ENCODE measurements at regions not wholly inside any gene's neighbourhood (a gene's known extent, or its start where the extent isn't known, plus 50 kb on each side); places are given as distances from the start of the nearest gene placed in this dataset.
A peak's percentile ranks its signal among the peaks of the same experiment; 100 is the strongest.
"Not testable (repeated sequence)": the region's sequence is repeated elsewhere in the genome, so short reads cannot be mapped to it uniquely, and the experiment has no call there.

DNA sequence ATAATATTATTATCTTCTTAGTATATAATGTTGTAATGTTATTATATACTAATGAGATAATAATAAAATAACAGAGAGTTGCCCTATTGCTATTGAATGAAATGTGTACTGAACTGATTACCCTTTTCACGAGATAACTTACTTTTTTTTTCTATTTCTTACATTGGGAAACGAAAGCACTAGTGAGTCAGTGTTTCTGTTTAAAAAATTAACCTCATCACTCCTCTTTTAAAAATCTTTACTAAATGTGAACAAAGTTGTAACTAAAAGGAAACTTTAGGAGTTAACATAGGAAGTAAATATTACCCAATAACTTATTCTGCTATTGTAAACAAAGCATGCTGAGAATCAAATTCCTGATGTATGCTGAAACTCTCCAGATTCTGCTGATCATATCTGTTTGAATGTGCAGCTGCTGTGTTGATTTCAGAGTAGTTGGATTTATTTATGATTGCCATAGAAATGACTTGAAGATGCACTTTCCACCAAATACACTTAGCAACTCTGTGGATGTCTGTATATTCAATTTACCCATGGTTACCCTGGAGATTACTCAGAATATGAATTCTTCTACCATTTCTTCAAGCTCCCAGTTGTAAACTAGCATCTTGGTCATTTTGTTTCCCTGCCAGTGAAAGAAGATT, 523.4 kb downstream of the TENT5A start:
- DNase-seq = no peak

DNA sequence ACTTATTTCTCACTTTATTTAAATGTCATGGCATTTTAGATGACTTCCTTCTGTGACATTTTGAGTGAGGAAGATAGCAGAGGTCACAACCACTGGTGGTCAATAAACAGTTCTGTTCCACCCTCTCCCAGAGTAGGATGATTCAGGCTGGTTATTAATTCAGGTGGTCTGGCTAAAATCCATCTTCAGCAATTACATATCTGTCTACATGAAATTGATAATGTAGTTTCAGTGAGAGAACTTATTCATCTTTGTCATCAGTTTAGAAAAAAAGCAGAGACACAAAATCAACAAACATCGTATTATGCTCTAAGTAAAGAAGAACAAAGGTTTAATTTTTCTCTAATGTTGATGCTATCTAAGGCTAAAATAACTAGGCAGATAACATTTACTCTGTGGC, 525.5 kb downstream of the TENT5A start:
- DNase-seq = no peak

DNA sequence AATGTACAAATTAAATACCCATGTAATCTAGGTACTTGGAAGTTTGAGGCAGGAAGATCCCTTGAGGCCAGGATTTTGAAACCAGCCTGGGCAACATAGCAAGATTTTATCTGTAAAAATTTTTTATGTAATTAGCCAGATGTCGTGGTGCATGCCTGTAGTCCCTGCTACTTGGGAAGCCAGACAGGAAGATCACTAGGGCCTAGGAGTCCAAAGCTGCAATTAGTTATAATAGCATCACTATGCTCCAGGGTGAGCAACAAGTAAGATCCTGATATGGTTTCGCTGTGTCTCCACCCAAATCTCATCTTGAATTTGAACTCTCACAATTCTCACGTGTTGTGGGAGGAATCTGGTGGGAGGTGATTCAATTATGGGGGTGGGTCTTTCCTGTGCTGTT, 535.8 kb downstream of the TENT5A start:
- DNase-seq = no peak

DNA sequence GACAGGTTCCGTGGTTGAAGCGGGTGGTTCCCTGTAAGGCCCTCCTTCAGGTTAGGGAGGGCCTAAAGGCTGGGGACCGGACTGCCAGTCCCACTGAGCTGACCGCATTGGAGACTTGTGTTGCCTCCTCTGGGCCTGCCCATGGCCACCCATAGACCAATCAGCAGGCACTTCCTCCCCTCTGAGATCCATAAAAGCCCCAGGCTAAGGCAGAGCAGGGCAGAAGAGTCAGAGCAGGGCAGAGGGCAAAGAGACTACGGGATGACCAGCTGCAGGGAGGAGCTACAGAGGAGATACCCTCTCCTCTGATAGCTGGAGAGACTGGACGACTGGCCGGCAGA, 537.4 kb downstream of the TENT5A start:
- no peak for DNase-seq

DNA sequence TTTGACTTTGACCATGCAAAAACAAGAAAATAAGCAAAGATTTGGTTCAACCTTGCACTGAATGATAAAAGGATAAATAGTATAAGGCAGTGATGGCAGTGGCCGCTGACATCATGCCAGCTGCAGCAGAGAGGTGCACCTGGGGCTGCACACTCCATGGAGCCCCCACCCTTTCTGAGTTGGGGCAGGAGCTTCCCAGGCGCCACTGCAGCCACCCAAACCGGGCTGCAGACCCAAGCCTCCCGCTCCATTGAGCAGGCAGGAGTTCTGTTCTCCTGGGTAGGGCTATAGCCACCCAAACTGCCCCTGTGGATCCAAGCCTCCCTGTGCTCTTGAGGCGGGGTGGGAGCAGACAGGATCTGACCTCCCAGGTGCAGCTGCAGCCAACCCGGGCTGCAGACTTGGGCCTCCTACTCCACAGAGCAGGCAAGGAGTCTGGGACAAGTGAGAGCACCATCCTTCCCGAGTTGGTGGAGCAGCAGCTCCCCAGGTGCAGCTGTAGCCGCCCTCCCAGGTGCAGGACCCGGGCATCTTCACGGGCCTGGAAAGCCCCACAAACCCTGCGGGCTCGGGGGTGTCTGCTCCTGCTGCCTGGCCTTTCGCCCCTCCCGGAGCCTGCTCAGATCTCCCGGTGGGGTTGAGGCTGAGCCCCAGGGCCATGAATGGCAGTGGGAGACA, 537.9 kb downstream of the TENT5A start:
- no peak for DNase-seq

DNA sequence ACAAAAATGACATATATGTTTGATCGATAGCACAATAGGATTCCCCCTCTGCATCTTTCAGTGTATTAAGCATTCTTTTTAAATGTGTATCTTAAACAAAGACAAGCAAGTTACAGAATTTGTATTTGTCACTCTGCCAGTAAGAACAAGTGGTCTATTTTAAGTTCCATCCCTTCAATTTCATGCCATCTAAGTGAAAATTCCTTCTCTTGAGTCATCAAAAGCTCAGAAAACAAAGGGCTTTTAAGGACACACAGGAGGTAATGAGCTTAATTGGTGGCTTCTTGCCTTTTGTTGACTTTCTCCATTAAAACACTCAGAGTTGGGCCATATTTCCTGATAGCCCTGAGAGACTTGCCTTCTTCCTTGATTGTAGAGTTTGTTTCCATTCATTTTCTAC, 547.8 kb downstream of the TENT5A start:
- no peak for DNase-seq

DNA sequence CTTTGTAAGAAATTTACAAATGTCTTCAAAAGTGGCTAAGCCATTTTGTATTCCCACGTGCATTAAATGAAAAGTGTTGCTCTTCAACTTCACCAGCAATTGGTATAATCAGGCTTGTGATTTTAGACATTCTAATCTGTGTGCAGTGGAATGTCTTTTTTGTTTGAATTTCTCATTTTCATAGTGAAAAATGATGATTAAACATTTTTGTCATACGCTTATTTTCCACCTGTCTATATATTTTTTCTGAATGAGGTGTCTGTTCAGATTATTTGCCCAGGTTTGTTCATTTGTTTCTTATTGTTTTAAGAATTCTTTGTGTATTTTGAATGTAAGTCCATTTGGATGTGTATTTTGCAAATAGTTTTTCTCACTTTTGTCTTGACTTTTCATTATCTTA, 558.1 kb downstream of the TENT5A start:
- no peak for DNase-seq

DNA sequence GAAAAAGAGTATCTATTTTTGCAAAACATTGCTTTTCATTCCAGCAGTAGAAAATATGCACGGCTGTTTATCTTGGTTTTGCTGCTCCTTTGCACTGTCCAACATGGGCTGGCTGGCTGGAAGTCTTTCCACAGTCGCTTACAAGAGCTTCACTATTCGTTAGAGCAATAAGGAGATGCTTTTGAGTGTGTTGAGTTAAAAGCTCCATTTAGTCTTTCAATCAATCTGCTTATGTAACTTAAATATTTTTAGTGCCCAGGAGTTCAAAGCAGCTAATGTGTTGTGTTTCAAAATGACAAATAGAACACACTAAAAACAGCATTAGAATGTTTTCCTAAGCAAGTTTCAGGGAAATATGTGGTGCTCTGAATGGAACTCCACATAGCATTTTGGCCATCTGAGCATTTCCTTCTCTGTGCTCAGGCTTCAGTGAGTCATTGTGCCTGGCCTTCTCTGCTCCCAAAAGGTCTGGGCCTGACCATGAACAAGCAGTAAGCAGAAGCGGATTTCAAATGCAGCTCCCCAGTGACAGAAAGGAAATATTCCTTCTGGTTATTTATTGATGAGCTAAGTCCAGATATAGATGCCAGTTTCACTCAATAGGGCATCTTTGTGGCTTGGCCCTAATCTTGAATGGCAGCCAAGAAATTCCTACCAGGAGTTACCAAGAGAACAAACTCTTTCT, 580.3 kb downstream of the TENT5A start:
- no peak for DNase-seq

DNA sequence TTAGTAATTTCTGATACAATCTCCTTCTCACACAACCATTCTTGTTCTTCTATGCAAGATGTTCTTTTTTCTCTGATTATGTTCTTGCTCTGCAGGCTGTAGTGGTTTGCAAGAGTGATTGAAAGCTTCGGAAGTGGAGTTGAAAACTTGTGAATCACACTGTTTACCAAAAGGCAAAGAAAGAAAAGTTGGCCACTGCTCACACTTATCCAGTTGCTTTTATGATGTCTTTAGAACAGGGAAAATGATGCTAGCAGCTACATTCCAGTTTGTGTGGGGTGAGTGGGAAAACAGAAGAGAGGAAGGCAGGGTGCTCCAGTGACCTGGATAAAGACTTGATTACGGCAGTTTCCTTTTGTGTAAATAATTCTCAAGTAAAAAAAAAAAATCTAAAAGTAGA, 583.3 kb downstream of the TENT5A start:
- no peak for DNase-seq

DNA sequence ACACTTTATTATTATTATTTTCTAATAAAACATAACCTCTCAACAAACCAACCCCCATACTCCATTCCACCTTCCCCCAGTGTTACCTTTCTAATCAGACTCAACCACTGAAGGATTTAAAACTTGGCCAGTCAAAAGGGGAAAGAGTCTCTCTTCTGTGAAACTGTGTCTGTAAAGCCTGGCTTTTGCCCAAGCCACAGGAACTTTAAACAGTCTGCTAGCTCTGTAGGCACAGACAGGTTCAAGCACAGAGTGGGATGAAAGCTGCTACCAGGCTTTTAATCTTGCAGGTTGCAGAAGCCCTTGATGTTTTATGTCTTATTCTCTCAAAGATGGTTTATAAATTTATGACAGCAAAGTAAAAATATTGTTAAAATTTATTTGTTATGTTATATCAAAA, 585.7 kb downstream of the TENT5A start:
- DNase-seq = no peak

DNA sequence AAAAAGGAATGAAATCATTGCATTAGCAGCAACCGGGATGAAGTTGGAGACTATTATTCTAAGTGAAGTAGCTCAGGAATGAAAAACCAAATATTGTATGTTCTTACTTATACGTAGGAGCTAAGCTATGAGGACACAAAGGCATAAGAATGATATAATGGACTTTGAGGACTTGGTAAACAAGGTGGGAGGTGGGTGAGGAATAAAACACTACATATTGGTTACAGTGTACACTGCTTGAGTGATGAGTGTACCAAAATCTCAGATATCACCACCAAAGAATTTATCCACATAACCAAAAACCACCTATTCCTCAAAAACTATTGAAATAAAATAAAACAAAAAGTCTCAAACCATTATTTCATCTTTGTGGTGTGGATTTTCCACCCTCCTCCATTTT, 593.5 kb downstream of the TENT5A start:
- no peak for DNase-seq

DNA sequence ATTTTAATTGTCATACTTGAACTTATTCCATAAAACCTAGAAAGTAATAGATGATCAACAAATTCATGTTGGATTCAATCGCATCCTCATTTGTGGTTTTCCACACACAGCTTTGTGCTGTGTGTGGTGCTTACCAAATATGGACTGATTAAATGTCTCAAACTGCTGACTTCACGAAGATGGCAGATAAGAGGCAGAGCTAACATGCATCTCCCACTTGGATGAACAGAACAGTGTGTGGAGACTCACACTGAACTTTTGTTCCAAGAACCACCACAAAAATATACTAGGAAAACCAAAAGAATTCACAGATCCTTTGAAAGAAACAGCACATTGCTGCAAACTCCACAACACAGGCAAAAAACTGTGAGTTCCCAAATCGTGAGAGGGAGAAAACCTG, 603.7 kb downstream of the TENT5A start:
- DNase-seq = no peak

DNA sequence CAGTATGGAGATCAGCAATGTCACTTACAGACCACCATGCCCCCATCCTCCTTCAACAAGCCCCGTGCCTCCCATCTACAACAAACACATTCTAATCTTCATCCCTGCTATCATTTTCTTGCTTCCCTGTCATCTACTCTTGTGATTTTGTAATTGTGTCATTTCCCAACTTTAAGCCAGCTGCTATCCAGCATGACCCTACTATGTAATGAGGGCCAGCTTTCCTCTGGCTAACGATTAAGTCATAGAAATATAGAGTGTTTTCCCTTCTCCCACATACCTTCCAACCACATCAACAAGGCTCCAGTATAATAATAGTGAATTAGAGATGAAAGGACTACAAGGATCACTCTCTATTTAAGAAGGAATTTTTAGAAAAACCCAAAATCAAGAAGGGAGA, 607.0 kb downstream of the TENT5A start:
- no peak for DNase-seq

DNA sequence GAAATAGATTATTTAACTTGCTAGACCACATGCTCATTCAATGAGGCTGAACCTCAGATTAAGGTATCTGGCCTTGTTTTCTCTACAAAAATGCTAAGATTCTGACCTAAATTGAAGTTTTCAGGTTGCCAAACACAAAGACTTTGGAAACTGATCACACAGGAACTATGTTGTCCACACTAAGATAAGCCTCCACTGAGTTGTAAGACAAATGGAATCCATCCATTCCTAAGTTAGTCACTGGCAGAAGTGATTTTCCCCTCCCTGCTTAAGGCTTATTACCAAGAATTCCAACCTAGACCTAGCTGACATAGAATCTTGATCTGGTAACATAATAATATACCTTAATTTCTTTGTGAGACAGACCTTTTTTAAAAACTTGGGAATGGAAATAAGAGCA, 608.1 kb downstream of the TENT5A start:
- DNase-seq = no peak

DNA sequence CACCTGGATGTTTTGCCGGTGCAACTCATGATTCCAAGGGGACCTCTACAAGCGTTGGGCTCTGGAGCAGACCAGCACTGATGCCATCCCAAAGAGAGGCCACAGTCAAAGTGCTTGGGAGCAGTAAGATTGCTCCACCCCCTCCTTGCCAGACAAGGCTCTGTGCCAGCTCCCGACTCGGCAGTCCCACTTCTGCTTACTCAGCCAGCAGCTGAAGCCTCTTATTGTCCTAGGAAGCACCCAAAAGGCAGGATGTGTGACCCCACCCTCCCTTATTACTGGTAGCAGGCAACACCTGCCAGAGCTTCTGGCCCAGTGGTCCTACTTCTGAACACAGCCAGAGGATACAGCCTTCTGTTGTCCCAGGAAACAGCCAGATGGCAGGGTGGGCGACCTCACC, 614.2 kb downstream of the TENT5A start:
- no peak for DNase-seq

DNA sequence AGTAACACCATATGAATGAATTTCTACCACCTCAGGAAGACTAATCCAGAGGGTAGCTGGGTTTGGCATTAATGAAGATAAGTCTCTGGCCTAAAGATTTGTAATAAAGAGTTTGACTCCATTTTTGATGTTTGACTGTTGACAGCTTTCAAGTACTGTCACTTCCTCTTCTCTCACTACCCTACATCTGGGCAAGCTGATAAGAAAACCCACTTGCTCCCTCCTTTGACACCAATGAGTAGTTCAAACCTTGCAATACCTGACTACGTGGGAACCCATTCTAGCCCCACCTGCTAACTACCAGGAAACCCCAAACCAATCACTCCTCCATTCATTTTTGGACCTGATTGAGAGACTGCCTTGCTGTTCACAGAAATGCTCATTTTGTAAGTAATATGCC, 621.5 kb downstream of the TENT5A start:
- peak; percentile 71 for DNase-seq

DNA sequence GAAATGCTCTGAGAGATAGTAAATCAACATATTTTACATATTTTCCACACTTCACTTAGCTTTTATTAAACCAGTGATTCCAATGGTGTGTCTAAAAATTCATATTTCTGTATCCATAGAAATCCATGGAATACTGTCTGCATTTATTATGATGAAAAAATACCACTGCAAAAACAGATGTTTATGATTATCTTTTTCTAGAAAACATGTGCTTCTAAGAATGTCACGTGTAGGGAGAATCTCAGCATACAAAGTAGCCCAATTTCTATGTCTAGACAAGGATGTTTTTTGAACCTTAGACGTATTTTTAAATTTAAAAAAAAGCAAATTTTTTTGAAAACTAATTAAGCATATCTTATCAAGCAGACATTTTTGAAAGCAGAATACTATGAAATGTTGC, 622.4 kb downstream of the TENT5A start:
- DNase-seq = no peak

DNA sequence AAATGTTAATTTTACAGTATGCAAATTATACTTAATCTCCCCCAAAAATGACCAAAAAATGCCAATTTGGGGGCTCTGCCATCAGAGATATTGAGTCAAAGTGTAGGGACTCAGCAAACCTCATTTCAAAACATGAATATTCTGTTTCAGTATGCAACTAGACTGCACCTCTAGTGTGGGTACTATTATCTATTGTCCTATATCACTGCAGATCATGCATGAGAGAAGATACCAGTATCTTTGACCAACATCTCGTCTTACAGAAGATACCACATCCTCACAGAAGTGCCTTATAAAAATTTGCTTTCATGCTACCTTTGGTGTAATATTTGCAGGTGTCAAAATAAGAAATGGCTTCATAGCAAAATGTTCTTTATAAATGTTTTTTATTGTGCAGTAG, 623.8 kb downstream of the TENT5A start:
- no peak for DNase-seq

DNA sequence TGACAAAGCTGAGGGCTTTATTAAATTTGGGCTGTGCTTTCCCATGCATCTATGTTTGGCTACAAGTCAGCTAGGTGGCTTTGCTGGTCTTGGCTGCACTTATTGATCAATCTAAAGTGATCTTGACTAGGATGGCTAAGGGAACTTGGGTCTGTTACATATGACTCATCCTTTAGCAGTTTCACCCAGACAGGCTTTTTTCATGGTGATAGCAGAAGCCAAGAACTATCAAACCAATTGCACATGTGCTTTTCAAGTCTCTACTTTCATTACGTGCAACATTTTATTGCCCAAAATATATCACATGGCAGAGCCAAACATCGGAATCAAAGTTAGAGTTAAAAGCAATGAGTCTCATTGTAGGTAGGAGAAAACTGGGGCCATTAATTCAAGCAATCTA, 626.3 kb downstream of the TENT5A start:
- no peak for DNase-seq

DNA sequence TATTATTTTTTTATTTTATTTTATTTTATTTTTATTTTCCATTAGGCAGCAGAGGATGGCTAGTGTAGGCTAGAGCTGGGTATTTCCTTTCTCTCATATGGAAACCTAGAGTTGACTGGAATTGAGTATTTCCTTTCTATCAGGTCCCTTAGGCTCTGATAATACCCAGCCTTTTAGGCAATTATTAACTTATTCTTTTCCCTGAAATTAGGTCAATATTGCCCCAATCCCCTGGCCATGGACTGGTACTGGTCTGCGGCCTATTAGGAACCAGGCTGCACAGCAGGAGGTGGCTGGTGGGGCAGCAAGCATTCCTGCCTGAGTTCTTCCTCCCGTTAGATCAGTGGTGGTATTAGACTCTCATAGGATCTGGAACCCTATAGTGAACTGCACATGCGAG, 632.2 kb downstream of the TENT5A start:
- no peak for DNase-seq

DNA sequence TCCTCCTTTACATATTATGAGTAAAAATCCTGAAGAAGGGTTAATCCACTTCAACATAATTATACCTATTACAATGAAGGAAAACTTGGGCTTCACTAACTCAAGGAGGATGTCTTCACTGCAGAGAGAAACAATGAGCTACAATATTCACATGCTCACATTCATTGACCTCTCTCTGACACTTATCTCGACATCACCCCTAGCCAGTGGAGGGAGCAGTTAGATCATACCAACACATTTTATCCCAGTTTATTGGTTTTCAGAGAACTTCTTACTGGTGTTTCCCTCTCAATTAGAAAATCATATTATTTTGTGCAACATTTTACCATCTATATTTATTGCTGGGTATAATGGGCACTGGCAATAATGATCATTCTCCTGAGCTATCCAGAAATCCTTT, 646.5 kb downstream of the TENT5A start:
- DNase-seq = no peak

DNA sequence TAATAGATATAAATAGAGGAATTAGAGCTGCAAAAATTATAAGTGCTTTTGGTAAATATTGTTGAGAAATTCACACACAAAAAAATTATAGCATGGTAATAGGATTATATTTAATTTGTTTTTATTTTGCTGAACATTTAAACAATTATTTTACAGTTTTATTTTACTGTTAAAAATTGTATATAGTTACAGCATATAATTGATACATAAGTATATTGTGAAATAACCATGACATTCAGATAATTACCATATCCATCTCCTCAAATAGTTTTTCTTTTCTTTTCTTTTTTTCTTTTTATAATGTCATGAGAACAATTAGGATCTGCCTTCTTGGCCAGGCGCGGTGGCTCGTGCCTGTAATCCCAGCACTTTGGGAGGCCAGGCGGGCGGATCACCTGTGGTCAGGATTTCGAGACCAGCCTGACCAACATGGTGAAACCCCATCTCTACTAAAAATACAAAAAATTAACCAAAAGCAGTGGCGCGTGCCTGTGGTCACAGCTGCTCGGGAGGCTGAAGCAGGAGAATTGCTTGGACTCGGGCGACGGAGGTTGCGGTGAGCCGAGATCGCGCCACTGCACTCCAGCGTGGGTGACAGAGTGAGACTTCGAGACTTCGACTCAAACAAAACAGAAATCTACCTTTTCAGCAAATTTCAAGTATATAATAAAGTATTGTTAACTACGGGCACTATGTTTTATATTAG, 654.2 kb downstream of the TENT5A start:
- DNase-seq = no peak

DNA sequence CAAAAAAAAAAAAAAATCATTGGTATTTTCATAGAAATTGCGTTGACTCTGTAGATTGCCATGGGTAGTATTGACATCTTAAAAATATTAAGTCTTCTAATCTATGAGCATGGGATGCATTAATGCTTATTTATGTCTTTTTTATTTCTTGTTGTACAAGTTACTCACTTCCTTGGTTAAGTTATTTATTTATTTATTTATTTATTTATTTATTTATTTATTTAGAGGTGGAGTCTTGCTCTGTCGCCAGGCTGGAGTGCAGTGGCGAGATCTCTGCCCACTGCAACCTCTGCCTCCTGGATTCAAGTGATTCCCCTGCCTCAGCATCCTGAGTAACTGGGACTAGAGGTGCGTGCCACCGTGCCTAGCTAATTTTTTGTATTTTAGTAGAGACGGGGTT, 656.0 kb downstream of the TENT5A start:
- not testable (repeated sequence) for DNase-seq

DNA sequence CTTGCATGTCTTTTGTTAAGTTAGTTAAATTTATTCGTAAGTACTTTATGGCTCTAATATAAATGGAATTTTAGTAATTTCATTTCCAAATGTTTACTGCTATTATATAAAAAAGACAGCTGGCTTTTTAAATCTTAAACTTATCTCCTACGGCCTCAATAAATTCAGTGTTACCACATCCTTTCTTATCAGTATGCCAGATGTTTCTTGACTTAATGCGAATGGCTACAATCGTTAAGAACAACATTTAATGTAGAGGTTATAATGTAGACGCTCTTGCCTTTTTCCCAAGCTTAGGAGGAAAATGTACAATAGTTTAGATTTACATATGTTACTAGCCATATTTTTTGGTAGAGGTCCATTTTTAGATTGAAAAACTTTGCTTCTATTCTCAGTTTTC, 659.4 kb downstream of the TENT5A start:
- DNase-seq = no peak
